Smooth muscle cell (in vitro differentiated cells): ENCODE measurements at regions not wholly inside any gene's neighbourhood (a gene's known extent, or its start where the extent isn't known, plus 50 kb on each side); places are given as distances from the start of the nearest gene placed in this dataset.

Source experiments
- DNase-seq: peaks from one replicate; lab custom pipeline; 2025; ENCODE audit not compliant: unreplicated experiment; lab: John Stamatoyannopoulos, UW
- H2AFZ ChIP-seq: fragments of 200-600 bp; sonication (generic); 2 replicates; pipeline ENCODE4 v1.6.0; 2016; ENCODE audit warnings: antibody characterized with exemption, low read depth, mild to moderate bottlenecking
- H3F3A ChIP-seq: fragments of 200-600 bp; sonication (generic); 2 replicates; pipeline ENCODE4 v1.6.0; 2017; ENCODE audit warnings: antibody characterized with exemption, low read depth
- H3K27ac ChIP-seq: fragments of 200-600 bp; sonication (generic); 2 replicates; pipeline ENCODE4 v1.5.1; 2016; ENCODE audit warnings: low read depth, mild to moderate bottlenecking
- H3K27me3 ChIP-seq: fragments of 200-600 bp; sonication (generic); 2 replicates; pipeline ENCODE4 v1.6.1; 2016; ENCODE audit warnings: low read depth, mild to moderate bottlenecking
- H3K36me3 ChIP-seq: fragments of 200-600 bp; sonication (generic); 2 replicates; pipeline ENCODE4 v1.5.1; 2016; ENCODE audit warnings: low read depth
- H3K4me1 ChIP-seq: fragments of 200-600 bp; sonication (generic); 2 replicates; pipeline ENCODE4 v1.5.1; 2016; ENCODE audit warnings: low read depth
- H3K4me2 ChIP-seq: fragments of 200-600 bp; sonication (generic); 2 replicates; pipeline ENCODE4 v1.6.0; 2016; ENCODE audit warnings: mild to moderate bottlenecking
- H3K4me3 ChIP-seq: fragments of 200-600 bp; sonication (generic); 2 replicates; pipeline ENCODE4 v1.5.1; 2016; ENCODE audit warnings: mild to moderate bottlenecking
- H3K79me2 ChIP-seq: fragments of 200-600 bp; sonication (generic); 2 replicates; pipeline ENCODE4 v1.6.0; 2016; ENCODE audit warnings: low read depth, mild to moderate bottlenecking
- H3K9ac ChIP-seq: fragments of 200-600 bp; sonication (generic); 2 replicates; pipeline ENCODE4 v1.6.0; 2016; ENCODE audit warnings: low read depth
- H3K9me3 ChIP-seq: fragments of 200-600 bp; sonication (generic); replicated peaks from 2 replicates; pipeline ENCODE4 v1.5.1; 2016; ENCODE audit warnings: low read depth
- H4K20me1 ChIP-seq: fragments of 200-600 bp; sonication (generic); 2 replicates; pipeline ENCODE4 v1.6.0; 2016; ENCODE audit warnings: low read depth
- CTCF ChIP-seq: fragments of 200-600 bp; sonication (generic); IDR thresholded peaks from 2 replicates; pipeline ENCODE4 v1.5.1; 2017; ENCODE audit warnings: borderline replicate concordance, mild to moderate bottlenecking, antibody characterized with exemption; ENCODE audit not compliant: insufficient read depth, poor library complexity, severe bottlenecking
- WGBS: methylation state at CpG from one replicate; pipeline ENCODE4 v1.1.7; 2016; ENCODE audit warnings: low lambda C conversion rate; 5-methylcytosine and 5-hydroxymethylcytosine counted together

GRCh38 chr16:48845261-48845660 lies 235.3 kb upstream of the N4BP1 start:
- no peak for TF ChIP-seq CTCF
- Histone ChIP-seq H3F3A (no peaks in the 10 kb centered on the region), H3K27me3 (peaks cover 8% of the 10 kb centered on the region), H2AFZ (no peak overlapping the region), H3K79me2 (no peaks in the 10 kb centered on the region), H3K9me3 (no peaks in the 10 kb centered on the region), H3K4me1 (no peaks in the 10 kb centered on the region), H3K4me2 (no peak overlapping the region), H3K27ac (no peak overlapping the region), H3K36me3 (no peaks in the 10 kb centered on the region), H3K4me3 (no peak overlapping the region), H4K20me1 (no peaks in the 10 kb centered on the region), H3K9ac (no peak overlapping the region)
- DNase-seq, result no peak
- 35% methylated on average over 2 of the region's 2 CpGs for WGBS

- TF ChIP-seq CTCF, result no peak
- WGBS, result 68% methylated on average over 1 of the region's 1 CpG
- no peak overlapping the region for H2AFZ ChIP-seq
- no peaks in the 10 kb centered on the region for H3K4me1 ChIP-seq
- no peaks in the 10 kb centered on the region for H4K20me1 ChIP-seq
- H3K4me3 ChIP-seq, result no peak overlapping the region
- H3K27me3 ChIP-seq, result peaks cover 8% of the 10 kb centered on the region
- no peak overlapping the region for H3K27ac ChIP-seq
- H3K79me2 ChIP-seq, result no peaks in the 10 kb centered on the region
- H3K4me2 ChIP-seq, result no peak overlapping the region
- no peak overlapping the region for H3K9ac ChIP-seq
- H3K9me3 ChIP-seq, result no peaks in the 10 kb centered on the region
- H3F3A ChIP-seq, result no peaks in the 10 kb centered on the region
- no peak for DNase-seq
- no peaks in the 10 kb centered on the region for H3K36me3 ChIP-seq
Observed at GRCh38 chr16:48838349-48838748, 228.4 kb upstream of the N4BP1 start.

- no peaks in the 10 kb centered on the region for H3K4me1 ChIP-seq
- no peak overlapping the region for H3K9ac ChIP-seq
- no peaks in the 10 kb centered on the region for H3K79me2 ChIP-seq
- no peak overlapping the region for H2AFZ ChIP-seq
- no peak for DNase-seq
- no peaks in the 10 kb centered on the region for H3K9me3 ChIP-seq
- H3F3A ChIP-seq, result no peaks in the 10 kb centered on the region
- H3K36me3 ChIP-seq, result no peaks in the 10 kb centered on the region
- no peaks in the 10 kb centered on the region for H4K20me1 ChIP-seq
- H3K4me3 ChIP-seq, result no peak overlapping the region
- H3K27ac ChIP-seq, result no peak overlapping the region
- peaks cover 2% of the 10 kb centered on the region for H3K27me3 ChIP-seq
- no peak overlapping the region for H3K4me2 ChIP-seq
- no peak for TF ChIP-seq CTCF
- 84% methylated on average over 4 of the region's 4 CpGs for WGBS
Observed at GRCh38 chr16:48836636-48837035, 226.7 kb upstream of the N4BP1 start.

- Histone ChIP-seq H3F3A (no peaks in the 10 kb centered on the region), H3K79me2 (no peaks in the 10 kb centered on the region), H4K20me1 (no peaks in the 10 kb centered on the region), H3K4me1 (no peaks in the 10 kb centered on the region), H3K27me3 (no peaks in the 10 kb centered on the region), H3K9ac (no peak overlapping the region), H3K4me2 (no peak overlapping the region), H3K9me3 (no peaks in the 10 kb centered on the region), H3K27ac (no peak overlapping the region), H3K36me3 (no peaks in the 10 kb centered on the region), H3K4me3 (no peak overlapping the region), H2AFZ (no peak overlapping the region)
- no peak for DNase-seq
- TF ChIP-seq CTCF, result no peak
- 96% methylated on average over 2 of the region's 2 CpGs for WGBS
Observed at GRCh38 chr16:48836067-48836466, 226.1 kb upstream of the N4BP1 start.
